ENCODE measurements at regions not wholly inside any gene's neighbourhood (a gene's known extent, or its start where the extent isn't known, plus 50 kb on each side); places are given as distances from the start of the nearest gene placed in this dataset.
A peak's percentile ranks its signal among the peaks of the same experiment; 100 is the strongest.

- no peaks in the 10 kb centered on the region for H3K4me1 ChIP-seq (ENCODE audit: insufficient read depth, low read length, poor library complexity, severe bottlenecking)
- TF ChIP-seq EZH2phosphoT487 (IDR thresholded peaks at IDR 0.05; ENCODE audit: borderline replicate concordance) (no peak), CTCF (conservative IDR thresholded peaks at IDR 0.05; ENCODE audit: low read length) (peak; percentile 46)
Observed at GRCh38 chr7:46352004-46352954, 431.2 kb upstream of the IGFBP3 start.

GRCh38 chr7:46349490-46349889 lies 428.4 kb upstream of the IGFBP3 start:
- no peak overlapping the region for H3K9ac ChIP-seq (ENCODE audit: low read depth, low read length, poor library complexity, severe bottlenecking)
- no peaks in the 10 kb centered on the region for H3K27me3 ChIP-seq (ENCODE audit: insufficient read depth, low read length, poor library complexity, severe bottlenecking)
- no peaks in the 10 kb centered on the region for H3K4me1 ChIP-seq (ENCODE audit: insufficient read depth, low read length, poor library complexity, severe bottlenecking)
- H3K4me2 ChIP-seq (ENCODE audit: low read depth, low read length, poor library complexity, severe bottlenecking), result no peak overlapping the region
- no peak overlapping the region for H3K4me3 ChIP-seq (ENCODE audit: low read length, poor library complexity, severe bottlenecking)
- H3K79me2 ChIP-seq (ENCODE audit: insufficient read depth, low read length), result no peaks in the 10 kb centered on the region
- no peaks in the 10 kb centered on the region for H3K9me3 ChIP-seq (ENCODE audit: insufficient read depth, low read depth, low read length)
- no peaks in the 10 kb centered on the region for H4K20me1 ChIP-seq (ENCODE audit: insufficient read depth, low read length, poor library complexity, severe bottlenecking)
- no peak overlapping the region for H2AFZ ChIP-seq (ENCODE audit: low read length)
- no peaks in the 10 kb centered on the region for H3K36me3 ChIP-seq (ENCODE audit: insufficient read depth, low read length)
- H3F3A ChIP-seq (ENCODE audit: low read depth), result no peaks in the 10 kb centered on the region
- no peak for TF ChIP-seq EZH2phosphoT487 (IDR thresholded peaks at IDR 0.05; ENCODE audit: borderline replicate concordance)
- no peak for TF ChIP-seq CTCF (conservative IDR thresholded peaks at IDR 0.05; ENCODE audit: low read length)
- H3K9me2 ChIP-seq (replicated peaks; ENCODE audit: low read depth, low read length), result no peaks in the 10 kb centered on the region

More at GRCh38 chr7:46352004-46352954, 431.2 kb upstream of the IGFBP3 start:
- Histone ChIP-seq H3K9me3 (ENCODE audit: insufficient read depth, low read depth, low read length) (no peaks in the 10 kb centered on the region), H3K36me3 (ENCODE audit: insufficient read depth, low read length) (no peaks in the 10 kb centered on the region), H3K9me2 (replicated peaks; ENCODE audit: low read depth, low read length) (no peaks in the 10 kb centered on the region), H3K9ac (ENCODE audit: low read depth, low read length, poor library complexity, severe bottlenecking) (no peak overlapping the region), H3K79me2 (ENCODE audit: insufficient read depth, low read length) (no peaks in the 10 kb centered on the region), H3K4me2 (ENCODE audit: low read depth, low read length, poor library complexity, severe bottlenecking) (no peak overlapping the region), H3K27me3 (ENCODE audit: insufficient read depth, low read length, poor library complexity, severe bottlenecking) (no peaks in the 10 kb centered on the region), H2AFZ (ENCODE audit: low read length) (no peak overlapping the region), H3K4me3 (ENCODE audit: low read length, poor library complexity, severe bottlenecking) (no peak overlapping the region), H3F3A (ENCODE audit: low read depth) (no peaks in the 10 kb centered on the region), H4K20me1 (ENCODE audit: insufficient read depth, low read length, poor library complexity, severe bottlenecking) (no peaks in the 10 kb centered on the region)

GRCh38 chr7:46344533-46344932 lies 423.5 kb upstream of the IGFBP3 start:
- Histone ChIP-seq H3K4me3 (ENCODE audit: low read length, poor library complexity, severe bottlenecking) (no peak overlapping the region), H3F3A (ENCODE audit: low read depth) (no peaks in the 10 kb centered on the region), H3K4me1 (ENCODE audit: insufficient read depth, low read length, poor library complexity, severe bottlenecking) (no peaks in the 10 kb centered on the region), H4K20me1 (ENCODE audit: insufficient read depth, low read length, poor library complexity, severe bottlenecking) (no peaks in the 10 kb centered on the region), H3K9me3 (ENCODE audit: insufficient read depth, low read depth, low read length) (no peaks in the 10 kb centered on the region), H3K36me3 (ENCODE audit: insufficient read depth, low read length) (no peaks in the 10 kb centered on the region), H3K9ac (ENCODE audit: low read depth, low read length, poor library complexity, severe bottlenecking) (no peak overlapping the region), H3K4me2 (ENCODE audit: low read depth, low read length, poor library complexity, severe bottlenecking) (no peak overlapping the region), H3K27me3 (ENCODE audit: insufficient read depth, low read length, poor library complexity, severe bottlenecking) (no peaks in the 10 kb centered on the region), H2AFZ (ENCODE audit: low read length) (no peak overlapping the region), H3K9me2 (replicated peaks; ENCODE audit: low read depth, low read length) (no peaks in the 10 kb centered on the region), H3K79me2 (ENCODE audit: insufficient read depth, low read length) (no peaks in the 10 kb centered on the region)
- TF ChIP-seq CTCF (conservative IDR thresholded peaks at IDR 0.05; ENCODE audit: low read length) (no peak), EZH2phosphoT487 (IDR thresholded peaks at IDR 0.05; ENCODE audit: borderline replicate concordance) (no peak)
